GM19240 (cell line): ENCODE measurements at regions not wholly inside any gene's neighbourhood (a gene's known extent, or its start where the extent isn't known, plus 50 kb on each side); places are given as distances from the start of the nearest gene placed in this dataset.

Experiments used
- DNase-seq: peaks from one replicate; pipeline ENCODE4 v3.0.0; 2011; ENCODE audit warnings: low spot score; ENCODE audit not compliant: insufficient read length

GRCh38 chr5:68379275-68380036 is 163.9 kb downstream of the PIK3R1 start:
- no peak for DNase-seq

GRCh38 chr5:68380078-68380477 is 164.5 kb downstream of the PIK3R1 start:
- DNase-seq, result no peak

GRCh38 chr5:68381060-68381459 is 165.5 kb downstream of the PIK3R1 start:
- no peak for DNase-seq

GRCh38 chr5:68381909-68382308 is 166.4 kb downstream of the PIK3R1 start:
- DNase-seq, result no peak

GRCh38 chr5:68382640-68383039 is 167.1 kb downstream of the PIK3R1 start:
- no peak for DNase-seq

- DNase-seq, result no peak
Observed at GRCh38 chr5:68383888-68384310, 168.3 kb downstream of the PIK3R1 start.

GRCh38 chr5:68384936-68385594 is 169.5 kb downstream of the PIK3R1 start:
- DNase-seq, result no peak

GRCh38 chr5:68385936-68386335 is 170.4 kb downstream of the PIK3R1 start:
- DNase-seq, result no peak

GRCh38 chr5:68387074-68387796 is 171.7 kb downstream of the PIK3R1 start:
- no peak for DNase-seq

GRCh38 chr5:68389618-68390017 is 174.1 kb downstream of the PIK3R1 start:
- no peak for DNase-seq

- DNase-seq, result no peak
Observed at GRCh38 chr5:68392617-68393016, 177.1 kb downstream of the PIK3R1 start.

GRCh38 chr5:68395302-68395701 is 179.7 kb downstream of the PIK3R1 start:
- DNase-seq, result no peak

GRCh38 chr5:68395926-68396511 is 180.5 kb downstream of the PIK3R1 start:
- no peak for DNase-seq

- no peak for DNase-seq
Observed at GRCh38 chr5:68396722-68397121, 181.2 kb downstream of the PIK3R1 start.

- DNase-seq, result no peak
Observed at GRCh38 chr5:68398146-68398812, 182.7 kb downstream of the PIK3R1 start.

GRCh38 chr5:68403301-68403700 is 187.7 kb downstream of the PIK3R1 start:
- no peak for DNase-seq

GRCh38 chr5:68404246-68404645 is 188.7 kb downstream of the PIK3R1 start:
- DNase-seq, result no peak

GRCh38 chr5:68405026-68405684 is 189.6 kb downstream of the PIK3R1 start:
- DNase-seq, result no peak

GRCh38 chr5:68405784-68406743 is 190.5 kb downstream of the PIK3R1 start:
- DNase-seq, result no peak
